ENCODE measurements at regions not wholly inside any gene's neighbourhood (a gene's known extent, or its start where the extent isn't known, plus 50 kb on each side); places are given as distances from the start of the nearest gene placed in this dataset.

GRCh38 chr18:71808616-71809015 lies 735.5 kb downstream of the CBLN2 start:
- no peak for TF ChIP-seq CTCF (IDR thresholded peaks at IDR 0.05; ENCODE audit: low read depth, low read length, missing control alignments)
- Histone ChIP-seq H3K36me3 (replicated peaks) (no peaks in the 10 kb centered on the region), H3K27ac (no peak overlapping the region), H3K4me3 (ENCODE audit: low read depth, low read length) (no peak overlapping the region), H3K27me3 (replicated peaks) (no peaks in the 10 kb centered on the region)
- in situ Hi-C loops (cut with HindIII; ENCODE audit: low pct_ligation_motif_present, low sequenced_read_pairs) = no loop called here
- no peak for DNase-seq

GRCh38 chr18:71807586-71807985 lies 736.6 kb downstream of the CBLN2 start:
- DNase-seq = no peak
- H3K36me3 ChIP-seq (replicated peaks) = no peaks in the 10 kb centered on the region
- H3K4me3 ChIP-seq (ENCODE audit: low read depth, low read length) = no peak overlapping the region
- TF ChIP-seq CTCF (IDR thresholded peaks at IDR 0.05; ENCODE audit: low read depth, low read length, missing control alignments) = no peak
- no peaks in the 10 kb centered on the region for H3K27me3 ChIP-seq (replicated peaks)
- in situ Hi-C loops (cut with HindIII; ENCODE audit: low pct_ligation_motif_present, low sequenced_read_pairs) = no loop called here
- H3K27ac ChIP-seq = no peak overlapping the region

- Histone ChIP-seq H3K27ac (no peak overlapping the region), H3K36me3 (replicated peaks) (no peaks in the 10 kb centered on the region), H3K4me3 (ENCODE audit: low read depth, low read length) (no peak overlapping the region), H3K27me3 (replicated peaks) (no peaks in the 10 kb centered on the region)
- in situ Hi-C loops (cut with HindIII; ENCODE audit: low pct_ligation_motif_present, low sequenced_read_pairs) = no loop called here
- no peak for TF ChIP-seq CTCF (IDR thresholded peaks at IDR 0.05; ENCODE audit: low read depth, low read length, missing control alignments)
- no peak for DNase-seq
These were observed 745.0 kb downstream of the CBLN2 start for GRCh38 chr18:71798986-71799673.

GRCh38 chr18:71797554-71797953 lies 746.6 kb downstream of the CBLN2 start:
- TF ChIP-seq CTCF (IDR thresholded peaks at IDR 0.05; ENCODE audit: low read depth, low read length, missing control alignments) = no peak
- H3K27me3 ChIP-seq (replicated peaks) = no peaks in the 10 kb centered on the region
- in situ Hi-C loops (cut with HindIII; ENCODE audit: low pct_ligation_motif_present, low sequenced_read_pairs) = no loop called here
- no peak overlapping the region for H3K4me3 ChIP-seq (ENCODE audit: low read depth, low read length)
- H3K27ac ChIP-seq = no peak overlapping the region
- no peaks in the 10 kb centered on the region for H3K36me3 ChIP-seq (replicated peaks)
- DNase-seq = no peak

GRCh38 chr18:71784777-71785176 lies 759.4 kb downstream of the CBLN2 start:
- Histone ChIP-seq H3K4me3 (ENCODE audit: low read depth, low read length) (no peak overlapping the region), H3K36me3 (replicated peaks) (no peaks in the 10 kb centered on the region), H3K27ac (no peak overlapping the region), H3K27me3 (replicated peaks) (no peaks in the 10 kb centered on the region)
- in situ Hi-C loops (cut with HindIII; ENCODE audit: low pct_ligation_motif_present, low sequenced_read_pairs) = no loop called here
- peak; percentile 60 for TF ChIP-seq CTCF (IDR thresholded peaks at IDR 0.05; ENCODE audit: low read depth, low read length, missing control alignments)
- DNase-seq = no peak

- Histone ChIP-seq H3K27ac (no peak overlapping the region), H3K36me3 (replicated peaks) (no peaks in the 10 kb centered on the region), H3K4me3 (ENCODE audit: low read depth, low read length) (no peak overlapping the region), H3K27me3 (replicated peaks) (no peaks in the 10 kb centered on the region)
- TF ChIP-seq CTCF (IDR thresholded peaks at IDR 0.05; ENCODE audit: low read depth, low read length, missing control alignments) = no peak
- in situ Hi-C loops (cut with HindIII; ENCODE audit: low pct_ligation_motif_present, low sequenced_read_pairs) = no loop called here
- DNase-seq = no peak
These were observed 783.6 kb downstream of the CBLN2 start for GRCh38 chr18:71760541-71760940.

Measured in brain microvascular endothelial cell (primary cell).